ENCODE measurements at regions not wholly inside any gene's neighbourhood (a gene's known extent, or its start where the extent isn't known, plus 50 kb on each side); places are given as distances from the start of the nearest gene placed in this dataset.

- TF ChIP-seq CTCF (conservative IDR thresholded peaks at IDR 0.05 in 1 of 2, IDR thresholded peaks at IDR 0.05 in 1 of 2; ENCODE audit: extremely low read depth in 1 of 2, insufficient read depth in 1 of 2, low read depth in 1 of 2, low read length in 2 of 2) (no peak), EZH2 (IDR thresholded peaks at IDR 0.05; ENCODE audit: borderline replicate concordance, low read length) (no peak)
Observed at GRCh38 chr2:223182356-223182755, 130.4 kb downstream of the KCNE4 start.

Data from mammary epithelial cell (primary cell).